Small intestine (tissue), 7 donors: ENCODE measurements at regions not wholly inside any gene's neighbourhood (a gene's known extent, or its start where the extent isn't known, plus 50 kb on each side); places are given as distances from the start of the nearest gene placed in this dataset.

Source experiments
- DNase-seq, 2 donors: peaks; one replicate each; pipeline versions ENCODE4 v3.0.0 to v3.0.0-alpha.2; 2013
- FAIRE-seq: peaks from 2 replicates; lab custom pipeline; 2012; peaks lifted over from hg19 to GRCh38; lab: Jason Lieb, UNC
- H3K27ac ChIP-seq, 3 donors: one replicate each; pipeline ENCODE4 v1.5.1; 2013; ENCODE audit warnings: low read length in 2 of 3, mild to moderate bottlenecking in 2 of 3, control low read depth in 1 of 3, inconsistent platforms in 1 of 3, low read depth in 1 of 3, moderate library complexity in 1 of 3
- H3K27me3 ChIP-seq, 3 donors: one replicate each; pipeline ENCODE4 v1.6.1; 2013; ENCODE audit warnings: low read length in 3 of 3, inconsistent platforms in 1 of 3; ENCODE audit not compliant: control insufficient read depth in 3 of 3, insufficient read depth in 3 of 3
- H3K36me3 ChIP-seq, 3 donors: one replicate each; pipeline ENCODE4 v1.6.1; 2013; ENCODE audit warnings: low read length in 3 of 3, inconsistent platforms in 1 of 3, low read depth in 1 of 3, mild to moderate bottlenecking in 1 of 3, moderate library complexity in 1 of 3; ENCODE audit not compliant: control insufficient read depth in 3 of 3, insufficient read depth in 2 of 3
- H3K4me1 ChIP-seq, 3 donors: one replicate each; pipeline ENCODE4 v1.6.1; 2013; ENCODE audit warnings: low read length in 2 of 3, inconsistent platforms in 1 of 3, low read depth in 1 of 3, mild to moderate bottlenecking in 1 of 3, moderate library complexity in 1 of 3; ENCODE audit not compliant: control insufficient read depth in 3 of 3, insufficient read depth in 2 of 3
- H3K4me3 ChIP-seq, 3 donors: one replicate each; pipeline ENCODE4 v1.5.1; 2013; ENCODE audit warnings: low read length in 3 of 3, control low read depth in 1 of 3, inconsistent platforms in 1 of 3, low read depth in 1 of 3, mild to moderate bottlenecking in 1 of 3, moderate library complexity in 1 of 3
- H3K9me3 ChIP-seq, 2 donors: one replicate each; pipeline ENCODE4 v1.6.1; 2013; ENCODE audit warnings: low read depth in 1 of 2, low read length in 1 of 2; ENCODE audit not compliant: control insufficient read depth in 2 of 2, insufficient read depth in 1 of 2
- WGBS, 3 donors: extraction: QIAGEN DNeasy Blood & Tissue Kit; methylation state at CpG; one replicate each; pipeline ENCODE4 v1.1.7; 2013; 5-methylcytosine and 5-hydroxymethylcytosine counted together
- donor health status: healthy with polysubstance abuse.
- donor health status: control.
- donor health status: control.
- donor health status: Bipolar disorder and iron deficiency.
- donor health status: healthy.

DNA sequence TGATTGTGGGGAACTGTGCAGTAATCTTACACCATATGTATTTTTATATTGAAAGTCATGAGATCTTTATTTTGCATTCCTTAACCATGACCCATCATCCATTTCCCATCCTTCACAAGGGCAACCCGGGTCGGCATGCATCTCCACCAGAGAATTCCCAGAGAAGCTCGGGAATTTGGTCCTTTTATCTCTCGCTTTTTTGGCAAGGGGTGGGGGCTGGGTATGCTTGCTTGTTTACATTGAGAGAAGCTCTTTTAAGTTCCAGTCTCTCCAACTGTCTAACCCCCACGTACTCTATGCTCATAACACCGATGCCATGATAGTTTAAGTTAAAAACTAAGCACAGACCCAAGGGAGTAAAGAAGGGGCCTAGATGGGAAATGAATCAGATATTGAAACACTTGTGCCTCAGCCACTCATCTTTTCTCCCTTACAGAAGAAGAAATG lies 109.9 kb upstream of the NFIB start:
- Histone ChIP-seq H3K4me3 (no peak overlapping the region), H3K9me3 (no peaks in the 10 kb centered on the region), H3K36me3 (no peaks in the 10 kb centered on the region), H3K27ac (no peak overlapping the region), H3K27me3 (peaks cover 0 to 10% (median 0%) of the 10 kb centered on the region in 3 donors), H3K4me1 (peaks cover 0 to 2% (median 0%) of the 10 kb centered on the region in 3 donors)
- DNase-seq, result no peak
- WGBS, 3 donors, result 51 to 67% (median 58%) methylated on average over 6 of the region's 6 CpGs
- no peak for FAIRE-seq

DNA sequence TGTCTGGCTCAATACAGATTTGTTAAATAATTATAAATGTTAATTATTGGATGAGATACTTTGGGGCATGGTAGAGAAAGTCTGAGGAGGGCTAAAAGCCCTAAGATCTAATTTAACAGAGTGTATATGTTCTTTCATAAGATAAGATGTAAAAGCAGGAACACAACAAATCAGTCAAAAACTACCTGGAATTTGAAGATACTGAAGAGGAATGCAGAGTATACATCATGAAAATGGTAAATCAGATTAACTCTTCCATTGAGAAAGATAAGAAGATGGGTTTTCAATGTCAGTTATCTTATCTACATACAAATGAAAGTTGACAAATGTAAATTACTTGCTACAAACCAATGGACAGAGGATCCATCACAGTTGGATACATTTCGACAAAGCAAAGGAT lies 107.3 kb upstream of the NFIB start:
- Histone ChIP-seq H3K27ac (no peak overlapping the region), H3K4me1 (peaks cover 0 to 2% (median 0%) of the 10 kb centered on the region in 3 donors), H3K36me3 (no peaks in the 10 kb centered on the region), H3K27me3 (peaks cover 0 to 10% (median 0%) of the 10 kb centered on the region in 3 donors), H3K9me3 (no peaks in the 10 kb centered on the region), H3K4me3 (no peak overlapping the region)
- DNase-seq (no peak), FAIRE-seq (no peak)
- 72 to 80% (median 72%) methylated on average over 1 of the region's 1 CpG for WGBS, 3 donors

DNA sequence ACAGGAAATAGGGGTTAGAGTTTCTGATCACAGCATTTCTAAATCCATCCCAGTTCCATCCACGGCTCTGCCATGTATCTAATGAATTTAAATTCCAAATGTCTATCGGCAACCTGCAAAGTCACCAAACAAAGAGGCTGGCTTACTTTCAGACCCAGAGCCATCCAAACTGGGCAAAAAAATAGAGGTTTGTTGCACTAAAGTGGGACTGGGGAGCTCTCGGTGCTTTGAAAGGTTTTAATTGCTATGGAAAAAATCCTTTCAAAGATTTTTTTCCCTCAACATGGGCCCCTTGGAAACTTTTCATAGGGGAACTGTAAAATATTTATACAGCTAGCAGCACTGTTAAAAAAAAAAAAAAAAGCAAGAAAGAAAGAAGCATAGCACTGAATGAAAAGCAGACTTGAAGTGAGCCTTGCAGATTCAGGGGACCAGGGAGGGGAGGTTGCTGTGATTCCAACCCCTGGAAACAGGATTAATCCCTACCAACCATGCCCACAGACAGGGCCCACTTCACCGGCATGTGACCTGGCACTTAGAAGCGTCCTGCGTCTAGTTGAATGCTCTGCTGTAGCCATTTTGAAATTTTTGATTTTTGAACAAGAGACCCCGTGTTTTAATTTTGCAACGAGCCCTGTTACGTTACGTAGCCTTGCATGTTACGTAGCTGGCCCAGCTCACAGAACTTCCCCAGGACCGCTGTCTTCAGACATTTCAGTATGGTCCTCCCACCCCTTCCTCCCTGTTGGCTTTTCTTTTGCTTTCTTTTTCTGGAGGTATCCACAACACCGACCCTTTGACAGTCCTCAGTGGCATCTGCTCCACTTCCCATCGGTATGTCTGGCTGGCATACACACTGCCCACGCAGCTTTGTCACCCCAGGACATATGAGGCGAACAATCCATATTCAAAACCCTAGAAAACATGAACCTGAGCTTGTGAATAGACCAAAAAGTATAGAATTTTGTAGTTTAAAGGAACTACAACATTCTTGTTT lies 105.3 kb upstream of the NFIB start:
- WGBS, 3 donors, result 78 to 86% (median 86%) methylated on average over 16 of the region's 16 CpGs
- no peaks in the 10 kb centered on the region for H3K36me3 ChIP-seq
- H3K4me3 ChIP-seq, result no peak overlapping the region
- H3K4me1 ChIP-seq, result peaks cover 0 to 2% (median 0%) of the 10 kb centered on the region in 3 donors
- DNase-seq, result no peak
- no peak for FAIRE-seq
- peaks cover 0 to 6% of the 10 kb centered on the region in 2 donors for H3K9me3 ChIP-seq
- peak overlapping the region in 1 of 3 donors; percentile 18 for H3K27ac ChIP-seq
- H3K27me3 ChIP-seq, result no peaks in the 10 kb centered on the region

DNA sequence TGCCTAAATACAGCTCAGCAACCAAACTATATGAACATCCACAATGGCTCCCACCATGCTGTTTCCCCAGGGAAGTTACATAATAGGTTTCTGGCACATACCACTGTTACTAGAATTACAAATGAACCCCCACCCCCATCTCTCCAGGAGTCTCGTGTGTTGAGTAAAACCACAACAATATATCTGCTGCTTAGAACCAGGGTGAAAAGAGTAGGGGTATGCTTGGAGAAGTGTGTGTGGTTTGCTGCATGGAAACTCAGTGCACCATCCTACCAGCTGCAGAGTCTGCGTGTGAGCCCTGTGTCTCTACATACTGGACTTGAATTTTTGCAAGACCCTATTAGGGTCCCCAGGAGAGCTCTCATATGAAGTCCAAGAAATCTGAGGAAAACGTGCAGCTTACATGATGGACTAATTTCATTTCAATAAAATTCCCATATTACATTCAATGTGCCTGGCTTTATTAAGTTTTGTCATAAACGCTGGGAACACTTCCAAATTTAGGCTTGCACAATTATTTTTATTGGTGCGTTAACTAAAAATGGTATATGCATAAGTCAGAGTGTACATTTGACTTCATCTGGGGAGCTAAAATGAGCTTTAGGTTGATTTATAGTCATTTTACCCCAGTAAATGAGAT lies 104.5 kb upstream of the NFIB start:
- peaks cover 0 to 2% (median 0%) of the 10 kb centered on the region in 3 donors for H3K4me1 ChIP-seq

DNA sequence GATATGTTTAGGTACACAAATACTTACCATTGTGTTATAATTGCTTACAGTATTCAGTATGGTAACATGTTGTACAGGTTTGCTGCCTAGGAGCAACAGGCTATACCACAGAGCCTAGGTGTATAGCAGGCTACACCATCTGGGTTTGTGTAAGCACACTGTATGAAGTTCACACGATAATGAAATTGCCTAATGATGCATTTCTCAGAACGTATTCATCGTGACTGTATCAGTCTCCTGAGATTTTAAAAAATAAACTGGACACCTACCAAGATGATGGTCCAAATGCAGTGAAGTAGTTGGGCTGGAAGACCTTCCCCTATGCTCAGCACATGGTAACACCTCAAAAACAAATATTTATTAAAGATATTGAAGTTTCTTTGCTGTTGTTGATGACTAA lies 103.3 kb upstream of the NFIB start:
- FAIRE-seq (no peak), DNase-seq (no peak)
- no peaks in the 10 kb centered on the region for H3K36me3 ChIP-seq
- H3K4me3 ChIP-seq, result no peak overlapping the region
- peaks cover 0 to 6% of the 10 kb centered on the region in 2 donors for H3K9me3 ChIP-seq
- no peak overlapping the region for H3K27ac ChIP-seq
- 87 to 91% (median 88%) methylated on average over 3 of the region's 3 CpGs for WGBS, 3 donors
- no peaks in the 10 kb centered on the region for H3K4me1 ChIP-seq
- no peaks in the 10 kb centered on the region for H3K27me3 ChIP-seq

More for the DNA sequence above, 104.5 kb upstream of the NFIB start:
- H3K9me3 ChIP-seq, result peaks cover 0 to 6% of the 10 kb centered on the region in 2 donors
- no peaks in the 10 kb centered on the region for H3K36me3 ChIP-seq
- H3K27ac ChIP-seq, result no peak overlapping the region
- FAIRE-seq (no peak), DNase-seq (no peak)
- WGBS, 3 donors, result 51 to 62% (median 56%) methylated on average over 5 of the region's 5 CpGs
- H3K27me3 ChIP-seq, result no peaks in the 10 kb centered on the region
- H3K4me3 ChIP-seq, result no peak overlapping the region

DNA sequence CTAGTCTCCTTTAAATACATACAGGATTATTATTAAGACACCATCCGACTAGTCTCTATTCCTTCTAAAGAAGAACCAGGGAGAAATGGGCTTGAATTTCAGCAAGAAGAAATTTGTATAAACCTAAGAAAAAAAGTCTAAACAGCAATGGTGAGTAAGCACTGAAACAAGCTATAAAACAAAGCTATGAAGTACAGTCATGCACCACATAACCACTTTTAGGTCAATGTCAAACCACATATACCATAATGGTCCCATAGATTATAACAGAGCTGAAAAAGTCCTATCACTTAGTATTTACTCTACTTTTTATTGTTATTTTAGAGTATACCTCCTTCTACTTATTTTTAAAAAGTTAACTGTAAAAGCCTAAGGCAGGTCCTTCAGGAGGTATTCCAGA lies 102.0 kb upstream of the NFIB start:
- H3K36me3 ChIP-seq, result no peaks in the 10 kb centered on the region
- no peak for DNase-seq
- H3K4me3 ChIP-seq, result no peak overlapping the region
- FAIRE-seq, result no peak
- peaks cover 0 to 6% of the 10 kb centered on the region in 2 donors for H3K9me3 ChIP-seq
- H3K27ac ChIP-seq, result no peak overlapping the region
- H3K4me1 ChIP-seq, result no peaks in the 10 kb centered on the region
- 54 to 100% (median 87%) methylated on average over 1 of the region's 1 CpG for WGBS, 3 donors
- H3K27me3 ChIP-seq, result no peaks in the 10 kb centered on the region

DNA sequence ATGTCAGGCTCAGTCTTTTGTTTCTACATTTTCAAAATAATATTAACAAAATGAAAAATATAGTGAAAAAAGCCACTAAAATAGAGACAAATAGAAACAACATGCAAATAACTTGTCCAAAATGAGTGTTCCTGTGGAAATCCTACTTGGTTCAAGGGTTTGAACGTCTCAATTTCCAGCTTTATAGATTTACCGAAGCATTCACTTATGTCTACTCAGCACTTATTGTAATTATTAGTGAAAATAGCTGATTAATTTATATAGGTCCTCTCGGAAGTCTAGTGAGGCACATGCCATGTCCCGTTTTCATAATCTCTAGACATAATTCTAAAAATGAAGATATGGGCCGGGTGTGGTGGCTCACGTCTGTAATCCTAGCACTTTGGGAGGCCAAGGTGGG lies 99.9 kb upstream of the NFIB start:
- Histone ChIP-seq H3K36me3 (no peaks in the 10 kb centered on the region), H3K27ac (no peak overlapping the region), H3K4me3 (no peak overlapping the region), H3K27me3 (no peaks in the 10 kb centered on the region), H3K4me1 (no peaks in the 10 kb centered on the region), H3K9me3 (peaks cover 0 to 6% of the 10 kb centered on the region in 2 donors)
- FAIRE-seq (no peak), DNase-seq (no peak)
- 74 to 89% (median 85%) methylated on average over 6 of the region's 6 CpGs for WGBS, 3 donors

DNA sequence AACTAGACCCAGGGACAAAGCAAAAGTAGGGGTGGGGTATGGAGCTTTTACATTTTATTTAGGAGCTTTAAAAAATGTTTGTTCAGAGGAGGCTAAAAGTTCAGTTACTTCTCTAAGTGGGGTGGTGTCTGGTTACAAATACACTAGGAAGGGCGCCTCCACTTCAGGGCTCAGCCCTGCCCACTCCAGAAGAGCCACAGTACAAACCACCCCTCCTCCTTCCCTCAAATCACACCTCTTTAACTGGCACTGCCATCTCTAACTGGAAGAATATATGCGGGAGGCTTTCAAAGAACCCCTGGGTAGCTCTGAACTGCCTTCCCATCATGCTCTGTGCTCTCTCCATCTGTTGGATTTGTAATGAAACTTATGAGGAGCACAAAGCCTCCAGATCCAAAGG lies 98.8 kb upstream of the NFIB start:
- H3K36me3 ChIP-seq, result no peaks in the 10 kb centered on the region
- H3K4me1 ChIP-seq, result no peaks in the 10 kb centered on the region
- H3K27me3 ChIP-seq, result no peaks in the 10 kb centered on the region
- H3K9me3 ChIP-seq, result peaks cover 0 to 6% of the 10 kb centered on the region in 2 donors
- H3K27ac ChIP-seq, result no peak overlapping the region
- WGBS, 3 donors, result 64 to 88% (median 83%) methylated on average over 2 of the region's 2 CpGs
- no peak for FAIRE-seq
- DNase-seq, result no peak
- no peak overlapping the region for H3K4me3 ChIP-seq
